ENCODE measurements at regions not wholly inside any gene's neighbourhood (a gene's known extent, or its start where the extent isn't known, plus 50 kb on each side); places are given as distances from the start of the nearest gene placed in this dataset.

DNA sequence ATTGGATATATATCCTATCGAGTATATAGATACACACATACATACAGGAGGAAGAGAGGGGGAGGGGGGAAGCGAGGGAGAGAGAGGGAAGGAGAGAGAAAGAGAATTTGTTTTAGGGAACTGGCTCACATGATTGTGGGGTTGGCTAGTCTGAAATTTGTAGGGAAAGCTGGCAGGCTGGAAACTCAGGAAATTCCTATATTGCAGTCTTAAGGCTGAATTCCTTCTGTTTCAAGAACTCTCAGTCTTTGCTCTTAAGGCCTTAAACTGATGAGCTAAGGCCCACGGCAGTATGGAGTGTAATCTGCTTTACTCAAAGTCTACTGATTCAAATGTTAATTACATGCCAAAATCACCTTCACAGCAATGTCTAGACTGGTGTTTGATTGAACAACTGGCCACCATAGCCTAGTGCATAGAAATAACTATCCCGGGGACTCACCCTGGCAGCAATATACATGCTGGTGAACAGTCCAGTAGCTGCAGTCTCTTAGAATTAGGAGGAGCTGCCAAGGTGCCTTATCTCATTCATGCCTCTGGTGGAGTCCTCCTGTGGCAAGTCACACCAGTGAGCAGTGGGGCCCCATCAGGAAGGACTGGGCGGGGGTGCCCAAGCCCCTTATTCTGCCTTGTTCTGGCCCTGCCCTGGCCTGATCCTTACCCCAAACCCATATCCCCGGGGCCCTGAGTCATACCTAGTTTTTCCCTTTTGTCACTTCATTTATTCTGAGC is 59.7 kb upstream of the AMPD3 start:
- Mint-ChIP-seq H3K27me3 (ENCODE audit: low read depth) (peaks cover 15% of the 10 kb centered on the region), H3K36me3 (ENCODE audit: insufficient read depth) (no peaks in the 10 kb centered on the region), H3K4me3 (no peak overlapping the region), H3K9me3 (no peaks in the 10 kb centered on the region), H3K4me1 (ENCODE audit: low read depth) (peaks cover 3% of the 10 kb centered on the region)
- ATAC-seq (no peak), DNase-seq (no peak)

DNA sequence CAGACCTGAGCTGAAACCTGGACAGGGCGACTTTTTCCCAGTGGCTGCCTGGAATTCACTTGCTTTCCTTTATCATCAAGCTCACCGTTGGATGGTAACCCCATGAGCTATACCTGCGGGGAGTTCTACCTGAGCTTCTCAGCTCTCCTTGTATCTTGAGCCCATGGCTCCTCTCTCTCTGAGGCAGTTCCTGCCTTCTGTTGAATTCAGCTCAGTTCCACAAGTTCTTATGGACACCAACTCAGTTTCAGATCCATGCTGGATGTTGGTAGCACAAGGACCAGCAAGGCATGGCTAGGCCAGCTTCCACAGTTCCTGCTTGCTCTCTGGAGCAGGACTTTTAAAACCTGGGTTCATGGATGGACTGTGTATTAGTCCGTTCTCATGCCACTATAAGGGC is 58.3 kb upstream of the AMPD3 start:
- no peaks in the 10 kb centered on the region for H3K36me3 Mint-ChIP-seq (ENCODE audit: insufficient read depth)
- H3K4me1 Mint-ChIP-seq (ENCODE audit: low read depth) = peaks cover 11% of the 10 kb centered on the region
- no peaks in the 10 kb centered on the region for H3K9me3 Mint-ChIP-seq
- peaks cover 10% of the 10 kb centered on the region for H3K27me3 Mint-ChIP-seq (ENCODE audit: low read depth)
- DNase-seq (no peak), ATAC-seq (no peak)
- no peak overlapping the region for H3K4me3 Mint-ChIP-seq

DNA sequence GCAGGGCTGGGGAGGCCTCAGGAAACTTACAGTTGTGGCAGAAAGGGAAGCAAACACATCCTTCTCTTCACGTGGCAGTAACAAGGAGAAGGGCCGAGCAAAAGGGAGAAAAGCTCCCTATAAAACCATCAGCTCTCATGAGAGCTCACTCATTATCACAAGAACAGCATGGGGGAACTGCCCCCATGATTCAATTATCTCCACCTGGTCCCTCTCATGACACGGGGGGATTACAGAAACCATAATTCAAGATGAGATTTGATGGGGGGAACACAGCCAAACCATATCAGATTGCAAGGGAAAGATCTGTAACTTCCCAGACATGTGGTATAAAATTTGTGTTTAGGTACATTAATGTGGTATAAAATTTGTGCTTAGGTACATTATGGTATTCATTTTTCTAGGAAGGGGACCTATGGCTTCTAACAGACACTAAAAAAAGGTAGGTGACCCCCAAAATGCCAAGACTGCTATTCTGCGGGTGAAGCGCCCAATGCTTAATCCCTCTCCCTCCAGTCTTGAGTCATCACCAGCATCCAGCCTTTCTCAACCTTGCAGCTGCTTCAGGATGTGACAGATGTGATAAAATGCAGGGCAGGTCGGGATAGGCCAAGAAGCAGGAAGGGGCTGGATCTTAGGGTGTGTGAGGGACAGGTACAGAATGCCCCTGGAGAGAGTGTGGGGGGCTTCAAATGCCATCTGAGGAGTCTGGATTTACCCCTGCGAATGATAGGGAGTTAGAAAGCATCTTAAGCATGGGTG is 57.7 kb upstream of the AMPD3 start:
- Mint-ChIP-seq H3K4me3 (no peak overlapping the region), H3K9me3 (no peaks in the 10 kb centered on the region), H3K27me3 (ENCODE audit: low read depth) (peaks cover 6% of the 10 kb centered on the region), H3K4me1 (ENCODE audit: low read depth) (peaks cover 11% of the 10 kb centered on the region), H3K36me3 (ENCODE audit: insufficient read depth) (no peaks in the 10 kb centered on the region)
- no peak for DNase-seq
- no peak for ATAC-seq

DNA sequence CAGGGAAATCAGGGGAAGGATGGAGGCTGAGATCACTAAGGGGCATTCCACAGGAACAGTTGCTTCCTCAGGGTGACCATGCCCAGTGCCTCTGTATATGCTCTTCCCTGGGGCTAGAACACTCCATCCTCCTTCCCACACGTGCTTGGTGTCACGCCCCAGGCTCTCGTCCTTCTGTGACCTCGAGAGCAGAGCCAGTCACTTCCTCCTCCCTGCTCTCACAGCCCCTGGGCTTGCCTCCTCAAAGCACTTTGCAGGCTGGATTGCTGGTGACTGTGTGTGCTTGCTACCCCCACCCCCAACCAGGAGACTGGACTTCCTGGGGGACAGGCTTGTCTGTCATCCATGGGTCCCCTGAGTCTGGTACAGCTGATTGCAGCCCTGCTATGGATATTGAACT is 56.5 kb upstream of the AMPD3 start:
- H3K36me3 Mint-ChIP-seq (ENCODE audit: insufficient read depth) = no peaks in the 10 kb centered on the region
- ATAC-seq = no peak
- H3K4me1 Mint-ChIP-seq (ENCODE audit: low read depth) = peaks cover 11% of the 10 kb centered on the region
- peaks cover 3% of the 10 kb centered on the region for H3K27me3 Mint-ChIP-seq (ENCODE audit: low read depth)
- DNase-seq = no peak
- no peak overlapping the region for H3K4me3 Mint-ChIP-seq
- H3K9me3 Mint-ChIP-seq = no peaks in the 10 kb centered on the region

DNA sequence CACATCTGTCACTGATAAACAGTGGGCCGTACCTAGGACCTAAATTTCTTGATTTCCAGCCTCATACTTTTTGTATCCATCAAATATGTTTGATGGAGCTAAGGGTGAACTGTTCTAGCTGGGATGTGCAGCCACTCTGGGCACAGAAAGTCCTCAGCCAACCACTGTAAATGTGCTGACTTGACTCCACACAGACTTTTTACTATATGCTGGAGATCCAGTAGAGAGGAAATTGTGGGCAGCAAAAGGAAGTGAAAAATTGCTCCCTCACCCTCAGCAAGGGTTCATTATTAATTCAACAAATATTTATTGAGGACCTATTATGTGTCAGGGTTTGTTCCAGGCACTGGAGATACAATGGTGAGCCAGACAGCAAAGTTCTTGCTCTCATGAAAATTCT is 54.2 kb upstream of the AMPD3 start:
- no peaks in the 10 kb centered on the region for H3K36me3 Mint-ChIP-seq (ENCODE audit: insufficient read depth)
- peaks cover 11% of the 10 kb centered on the region for H3K4me1 Mint-ChIP-seq (ENCODE audit: low read depth)
- DNase-seq = no peak
- peaks cover 3% of the 10 kb centered on the region for H3K27me3 Mint-ChIP-seq (ENCODE audit: low read depth)
- ATAC-seq = no peak
- H3K9me3 Mint-ChIP-seq = no peaks in the 10 kb centered on the region
- no peak overlapping the region for H3K4me3 Mint-ChIP-seq

DNA sequence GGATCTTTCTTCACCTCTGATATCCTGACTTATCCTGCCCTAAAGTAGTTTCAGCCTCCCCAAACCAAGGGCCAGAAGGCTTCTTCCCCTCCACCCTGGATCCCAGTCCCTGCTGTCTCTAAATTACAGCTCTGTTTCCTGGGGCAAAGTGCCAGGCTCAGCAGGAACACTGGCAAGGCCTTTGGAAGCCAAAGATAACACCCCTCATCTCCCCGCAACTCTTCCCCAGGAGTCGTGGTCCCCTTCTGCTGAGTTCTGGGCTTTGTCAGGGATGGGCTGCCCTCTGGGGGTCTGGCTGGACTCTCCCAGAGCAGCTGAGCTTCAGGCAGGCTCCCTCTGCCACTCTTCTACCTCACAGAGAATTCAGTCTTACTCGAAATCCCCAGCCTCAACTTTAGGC is 53.8 kb upstream of the AMPD3 start:
- ATAC-seq = no peak
- Mint-ChIP-seq H3K36me3 (ENCODE audit: insufficient read depth) (no peaks in the 10 kb centered on the region), H3K4me3 (no peak overlapping the region), H3K9me3 (no peaks in the 10 kb centered on the region), H3K27me3 (ENCODE audit: low read depth) (peaks cover 3% of the 10 kb centered on the region), H3K4me1 (ENCODE audit: low read depth) (peaks cover 13% of the 10 kb centered on the region)
- no peak for DNase-seq

DNA sequence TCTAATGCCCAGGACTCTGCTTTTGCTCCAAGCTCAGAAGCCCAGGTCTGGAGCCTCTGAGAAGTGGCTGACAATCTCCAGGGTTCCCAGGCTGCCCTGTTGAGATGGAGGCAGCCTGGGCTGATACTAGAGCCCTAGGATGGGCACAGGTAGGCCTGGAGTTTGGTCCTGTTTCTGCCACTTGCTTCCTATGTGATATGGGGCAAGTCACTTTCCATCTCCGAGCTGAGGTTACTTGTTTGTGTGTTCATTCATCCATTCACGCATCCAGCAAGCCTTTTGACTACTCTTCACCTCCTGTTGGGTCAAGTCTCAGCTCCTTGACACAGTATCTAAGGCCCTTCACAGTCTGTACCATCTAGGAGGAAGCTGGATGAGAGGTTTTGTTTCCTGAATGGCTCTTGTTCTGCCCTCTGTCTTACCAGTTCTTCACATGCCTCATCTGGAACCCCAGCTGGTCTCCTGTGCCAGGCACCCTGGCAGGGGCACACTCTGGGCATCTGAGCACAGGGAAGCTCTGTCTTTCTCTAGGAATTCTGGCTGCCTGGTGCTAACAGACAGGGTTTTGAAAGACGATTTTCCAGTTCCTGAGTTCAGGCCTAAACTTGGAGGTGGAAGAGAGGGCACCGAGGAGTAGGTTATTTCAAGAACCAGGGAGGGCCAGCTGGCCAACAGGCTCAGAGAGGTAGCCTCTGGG is 53.2 kb upstream of the AMPD3 start:
- no peak for DNase-seq
- no peaks in the 10 kb centered on the region for H3K36me3 Mint-ChIP-seq (ENCODE audit: insufficient read depth)
- H3K4me1 Mint-ChIP-seq (ENCODE audit: low read depth) = peaks cover 13% of the 10 kb centered on the region
- peaks cover 3% of the 10 kb centered on the region for H3K27me3 Mint-ChIP-seq (ENCODE audit: low read depth)
- H3K4me3 Mint-ChIP-seq = no peak overlapping the region
- no peak for ATAC-seq
- H3K9me3 Mint-ChIP-seq = no peaks in the 10 kb centered on the region

Measured in activated T-cell treated with anti-CD3 and anti-CD28 coated beads, Interleukin-2, amount 50 U/mL, for 4 hours (primary cell).